Chondrocyte (in vitro differentiated cells): ENCODE measurements at regions not wholly inside any gene's neighbourhood (a gene's known extent, or its start where the extent isn't known, plus 50 kb on each side); places are given as distances from the start of the nearest gene placed in this dataset.
A peak's percentile ranks its signal among the peaks of the same experiment; 100 is the strongest.

Experiments used
- DNase-seq: peaks from one replicate; pipeline ENCODE4 v3.0.0; 2021; ENCODE audit warnings: mixed read lengths, low spot score
- H3K27ac Mint-ChIP-seq: one replicate; pipeline ENCODE4 v1.8.0; 2021; ENCODE audit warnings: mild to moderate bottlenecking, moderate library complexity, mixed read lengths; ENCODE audit not compliant: unreplicated experiment
- H3K27me3 Mint-ChIP-seq: 2 replicates; pipeline ENCODE4 v1.8.0; 2021; ENCODE audit warnings: low read depth, mixed read lengths
- H3K36me3 Mint-ChIP-seq: 2 replicates; pipeline ENCODE4 v1.8.0; 2021; ENCODE audit warnings: low read depth, mixed read lengths
- H3K4me1 Mint-ChIP-seq: 2 replicates; pipeline ENCODE4 v1.8.0; 2021; ENCODE audit warnings: low read depth, mild to moderate bottlenecking, mixed read lengths
- H3K4me3 Mint-ChIP-seq: one replicate; pipeline ENCODE4 v1.8.0; 2021; ENCODE audit warnings: mild to moderate bottlenecking, moderate library complexity, mixed read lengths; ENCODE audit not compliant: unreplicated experiment
- H3K9me3 Mint-ChIP-seq: 2 replicates; pipeline ENCODE4 v1.8.0; 2021; ENCODE audit warnings: low read depth, mixed read lengths
- TF ChIP-seq, protein P1 (sequence below): fragments of 200-600 bp; sonication (generic); IDR thresholded peaks from 2 replicates; pipeline ENCODE4 v1.5.0; 2021; ENCODE audit warnings: antibody characterized with exemption, mild to moderate bottlenecking, moderate library complexity

- TF ChIP-seq, protein P1, sequence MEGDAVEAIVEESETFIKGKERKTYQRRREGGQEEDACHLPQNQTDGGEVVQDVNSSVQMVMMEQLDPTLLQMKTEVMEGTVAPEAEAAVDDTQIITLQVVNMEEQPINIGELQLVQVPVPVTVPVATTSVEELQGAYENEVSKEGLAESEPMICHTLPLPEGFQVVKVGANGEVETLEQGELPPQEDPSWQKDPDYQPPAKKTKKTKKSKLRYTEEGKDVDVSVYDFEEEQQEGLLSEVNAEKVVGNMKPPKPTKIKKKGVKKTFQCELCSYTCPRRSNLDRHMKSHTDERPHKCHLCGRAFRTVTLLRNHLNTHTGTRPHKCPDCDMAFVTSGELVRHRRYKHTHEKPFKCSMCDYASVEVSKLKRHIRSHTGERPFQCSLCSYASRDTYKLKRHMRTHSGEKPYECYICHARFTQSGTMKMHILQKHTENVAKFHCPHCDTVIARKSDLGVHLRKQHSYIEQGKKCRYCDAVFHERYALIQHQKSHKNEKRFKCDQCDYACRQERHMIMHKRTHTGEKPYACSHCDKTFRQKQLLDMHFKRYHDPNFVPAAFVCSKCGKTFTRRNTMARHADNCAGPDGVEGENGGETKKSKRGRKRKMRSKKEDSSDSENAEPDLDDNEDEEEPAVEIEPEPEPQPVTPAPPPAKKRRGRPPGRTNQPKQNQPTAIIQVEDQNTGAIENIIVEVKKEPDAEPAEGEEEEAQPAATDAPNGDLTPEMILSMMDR, result no peak
- DNase-seq, result no peak
- peaks cover 9% of the 10 kb centered on the region for H3K9me3 Mint-ChIP-seq
- H3K27ac Mint-ChIP-seq, result no peak overlapping the region
- H3K36me3 Mint-ChIP-seq, result peaks cover 12% of the 10 kb centered on the region
- no peaks in the 10 kb centered on the region for H3K27me3 Mint-ChIP-seq
- peaks cover 30% of the 10 kb centered on the region for H3K4me1 Mint-ChIP-seq
- H3K4me3 Mint-ChIP-seq, result no peak overlapping the region
These were observed 288.0 kb upstream of the SFRP2 start for GRCh38 chr4:154076921-154077320.

DNA sequence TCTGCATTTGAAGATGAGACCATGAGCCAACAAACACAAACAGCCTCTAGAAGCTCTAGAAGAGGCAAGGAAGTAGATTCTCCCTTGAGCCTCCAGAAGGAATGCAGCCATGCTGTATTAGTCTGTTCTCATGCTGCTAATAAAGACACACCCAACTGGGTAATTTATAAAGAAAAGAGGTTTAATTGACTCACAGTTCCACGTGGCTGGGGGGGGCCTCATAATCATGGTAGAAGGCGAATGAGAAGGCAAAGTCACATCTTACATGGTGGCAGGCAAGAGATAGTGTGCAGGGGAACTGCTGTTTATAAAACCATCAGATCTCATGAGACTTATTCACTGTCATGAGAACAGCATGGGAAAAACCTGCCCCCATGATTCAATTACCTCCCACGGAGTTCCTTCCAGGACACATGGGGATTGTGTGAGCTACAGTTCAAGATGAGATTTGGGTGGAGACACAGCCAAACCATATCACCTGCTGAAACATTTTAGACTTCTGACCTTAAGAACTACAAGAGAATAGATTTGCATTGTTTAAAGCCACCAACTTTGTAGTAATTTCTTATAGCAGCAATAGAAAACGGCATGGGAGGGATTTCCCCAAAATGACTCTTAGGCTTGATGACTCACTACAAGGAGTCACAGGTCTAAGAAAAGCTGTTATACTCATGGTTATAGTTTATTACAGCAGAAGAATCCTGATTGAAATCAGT lies 284.4 kb upstream of the SFRP2 start:
- H3K4me1 Mint-ChIP-seq, result peaks cover 28% of the 10 kb centered on the region
- no peak overlapping the region for H3K4me3 Mint-ChIP-seq
- DNase-seq, result no peak
- H3K36me3 Mint-ChIP-seq, result peaks cover 12% of the 10 kb centered on the region
- H3K27ac Mint-ChIP-seq, result peak overlapping the region; percentile 94
- H3K27me3 Mint-ChIP-seq, result no peaks in the 10 kb centered on the region
- H3K9me3 Mint-ChIP-seq, result peaks cover 9% of the 10 kb centered on the region
- TF ChIP-seq, protein P1, result no peak

DNA sequence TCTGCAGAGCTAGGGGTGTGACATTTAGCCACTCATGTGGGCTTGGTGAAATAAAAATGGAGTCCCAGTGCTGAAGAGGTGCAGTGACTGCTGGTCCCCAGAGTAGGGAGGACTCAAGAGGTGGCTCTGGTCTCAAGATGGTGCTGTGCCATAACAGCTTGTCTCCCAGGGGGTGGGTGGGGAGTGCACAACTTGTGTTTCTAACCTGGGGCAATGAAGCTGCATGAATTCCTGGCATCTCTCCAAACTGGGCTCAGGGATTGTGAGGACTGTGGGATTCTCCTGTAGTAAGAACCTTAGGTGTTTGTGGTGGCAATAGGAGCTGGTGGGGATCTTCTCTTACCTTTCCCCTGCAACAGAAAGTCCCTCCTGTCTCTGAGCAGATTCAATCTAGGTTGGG lies 278.9 kb upstream of the SFRP2 start:
- DNase-seq, result no peak
- Mint-ChIP-seq H3K4me1 (peaks cover 18% of the 10 kb centered on the region), H3K36me3 (peaks cover 18% of the 10 kb centered on the region), H3K4me3 (no peak overlapping the region), H3K27me3 (no peaks in the 10 kb centered on the region), H3K9me3 (peaks cover 25% of the 10 kb centered on the region), H3K27ac (no peak overlapping the region)
- TF ChIP-seq, protein P1, result no peak

GRCh38 chr4:154065368-154065767 lies 276.5 kb upstream of the SFRP2 start:
- H3K36me3 Mint-ChIP-seq, result peaks cover 13% of the 10 kb centered on the region
- H3K4me1 Mint-ChIP-seq, result peaks cover 12% of the 10 kb centered on the region
- no peak overlapping the region for H3K4me3 Mint-ChIP-seq
- no peaks in the 10 kb centered on the region for H3K27me3 Mint-ChIP-seq
- DNase-seq, result no peak
- peaks cover 21% of the 10 kb centered on the region for H3K9me3 Mint-ChIP-seq
- no peak overlapping the region for H3K27ac Mint-ChIP-seq
- TF ChIP-seq, protein P1, result no peak

- H3K4me1 Mint-ChIP-seq, result peaks cover 6% of the 10 kb centered on the region
- no peak overlapping the region for H3K27ac Mint-ChIP-seq
These were observed 275.4 kb upstream of the SFRP2 start for GRCh38 chr4:154064244-154064643.

More at GRCh38 chr4:154064244-154064643, 275.4 kb upstream of the SFRP2 start:
- H3K36me3 Mint-ChIP-seq, result peaks cover 13% of the 10 kb centered on the region
- H3K9me3 Mint-ChIP-seq, result peaks cover 21% of the 10 kb centered on the region
- TF ChIP-seq, protein P1, result no peak
- no peaks in the 10 kb centered on the region for H3K27me3 Mint-ChIP-seq
- H3K4me3 Mint-ChIP-seq, result no peak overlapping the region
- no peak for DNase-seq
